Neural progenitor cell (in vitro differentiated cells): ENCODE measurements at regions not wholly inside any gene's neighbourhood (a gene's known extent, or its start where the extent isn't known, plus 50 kb on each side); places are given as distances from the start of the nearest gene placed in this dataset.

Source experiments
- EZH2 ChIP-seq: fragments of 200-600 bp; sonication (generic); IDR thresholded peaks from 2 replicates; pipeline ENCODE4 v1.6.1; 2017; ENCODE audit warnings: antibody characterized with exemption, mild to moderate bottlenecking, moderate library complexity
- EZH2phosphoT487 ChIP-seq: fragments of 200-600 bp; sonication (generic); IDR thresholded peaks from 2 replicates; pipeline ENCODE4 v1.6.1; 2017; ENCODE audit warnings: antibody characterized with exemption
- TF ChIP-seq, protein P1 (sequence below): fragments of 200-600 bp; sonication (generic); IDR thresholded peaks from 2 replicates; pipeline ENCODE4 v1.5.1; 2017; ENCODE audit warnings: antibody characterized with exemption, mild to moderate bottlenecking

DNA sequence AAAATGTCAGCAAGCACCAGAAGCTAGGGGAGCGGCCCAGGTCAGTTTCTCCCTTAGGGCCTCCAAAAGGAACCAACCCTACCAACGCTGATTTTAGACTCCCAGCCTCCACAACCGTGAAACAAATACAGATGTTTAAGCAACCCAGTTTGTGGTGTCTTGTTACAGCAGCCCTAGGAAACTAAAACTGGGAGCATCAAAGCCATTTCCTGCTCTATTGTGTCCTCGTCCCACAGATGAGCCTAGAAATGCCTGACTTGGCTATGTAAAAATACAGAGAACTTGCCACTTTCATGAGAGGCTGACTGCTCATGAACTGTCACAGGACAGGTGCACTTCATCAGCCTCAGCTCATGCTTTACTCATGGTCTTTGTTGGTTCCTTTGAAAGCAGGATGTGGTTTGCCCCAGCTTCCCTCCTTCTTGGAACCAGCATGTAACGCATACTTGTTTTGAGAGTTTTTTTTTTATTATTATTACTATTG, 97.6 kb upstream of the SLC39A10 start:
- TF ChIP-seq, protein P1, sequence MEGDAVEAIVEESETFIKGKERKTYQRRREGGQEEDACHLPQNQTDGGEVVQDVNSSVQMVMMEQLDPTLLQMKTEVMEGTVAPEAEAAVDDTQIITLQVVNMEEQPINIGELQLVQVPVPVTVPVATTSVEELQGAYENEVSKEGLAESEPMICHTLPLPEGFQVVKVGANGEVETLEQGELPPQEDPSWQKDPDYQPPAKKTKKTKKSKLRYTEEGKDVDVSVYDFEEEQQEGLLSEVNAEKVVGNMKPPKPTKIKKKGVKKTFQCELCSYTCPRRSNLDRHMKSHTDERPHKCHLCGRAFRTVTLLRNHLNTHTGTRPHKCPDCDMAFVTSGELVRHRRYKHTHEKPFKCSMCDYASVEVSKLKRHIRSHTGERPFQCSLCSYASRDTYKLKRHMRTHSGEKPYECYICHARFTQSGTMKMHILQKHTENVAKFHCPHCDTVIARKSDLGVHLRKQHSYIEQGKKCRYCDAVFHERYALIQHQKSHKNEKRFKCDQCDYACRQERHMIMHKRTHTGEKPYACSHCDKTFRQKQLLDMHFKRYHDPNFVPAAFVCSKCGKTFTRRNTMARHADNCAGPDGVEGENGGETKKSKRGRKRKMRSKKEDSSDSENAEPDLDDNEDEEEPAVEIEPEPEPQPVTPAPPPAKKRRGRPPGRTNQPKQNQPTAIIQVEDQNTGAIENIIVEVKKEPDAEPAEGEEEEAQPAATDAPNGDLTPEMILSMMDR, result no peak
- TF ChIP-seq EZH2, result no peak
- no peak for TF ChIP-seq EZH2phosphoT487
